Mesothelial cell of epicardium (in vitro differentiated cells): ENCODE measurements at regions not wholly inside any gene's neighbourhood (a gene's known extent, or its start where the extent isn't known, plus 50 kb on each side); places are given as distances from the start of the nearest gene placed in this dataset.
"Not testable (repeated sequence)": the region's sequence is repeated elsewhere in the genome, so short reads cannot be mapped to it uniquely, and the experiment has no call there.

Source experiments
- DNase-seq, 2 experiments: peaks; one replicate each; pipeline ENCODE4 v3.0.0; 2021; ENCODE audit warnings: low spot score in 2 of 2; ENCODE audit not compliant: unreplicated experiment in 2 of 2
- H3K27ac Mint-ChIP-seq: 2 replicates; pipeline ENCODE4 v1.8.0; 2021; ENCODE audit warnings: mixed read lengths
- H3K27me3 Mint-ChIP-seq: 2 replicates; pipeline ENCODE4 v1.8.0; 2021; ENCODE audit warnings: low read depth, mixed read lengths
- H3K36me3 Mint-ChIP-seq: 2 replicates; pipeline ENCODE4 v1.8.0; 2021; ENCODE audit warnings: mixed read lengths
- H3K4me1 Mint-ChIP-seq: 2 replicates; pipeline ENCODE4 v1.8.0; 2021; ENCODE audit warnings: mixed read lengths
- H3K4me3 Mint-ChIP-seq: 2 replicates; pipeline ENCODE4 v1.8.0; 2021; ENCODE audit warnings: mild to moderate bottlenecking, moderate library complexity, mixed read lengths
- H3K9me3 Mint-ChIP-seq: 2 replicates; pipeline ENCODE4 v1.8.0; 2021; ENCODE audit warnings: mixed read lengths
- TF ChIP-seq, protein P1 (sequence below): fragments of 200-600 bp; sonication (generic); IDR thresholded peaks from one replicate; pipeline ENCODE4 v1.5.0; 2021; ENCODE audit warnings: antibody characterized with exemption; ENCODE audit not compliant: unreplicated experiment

DNA sequence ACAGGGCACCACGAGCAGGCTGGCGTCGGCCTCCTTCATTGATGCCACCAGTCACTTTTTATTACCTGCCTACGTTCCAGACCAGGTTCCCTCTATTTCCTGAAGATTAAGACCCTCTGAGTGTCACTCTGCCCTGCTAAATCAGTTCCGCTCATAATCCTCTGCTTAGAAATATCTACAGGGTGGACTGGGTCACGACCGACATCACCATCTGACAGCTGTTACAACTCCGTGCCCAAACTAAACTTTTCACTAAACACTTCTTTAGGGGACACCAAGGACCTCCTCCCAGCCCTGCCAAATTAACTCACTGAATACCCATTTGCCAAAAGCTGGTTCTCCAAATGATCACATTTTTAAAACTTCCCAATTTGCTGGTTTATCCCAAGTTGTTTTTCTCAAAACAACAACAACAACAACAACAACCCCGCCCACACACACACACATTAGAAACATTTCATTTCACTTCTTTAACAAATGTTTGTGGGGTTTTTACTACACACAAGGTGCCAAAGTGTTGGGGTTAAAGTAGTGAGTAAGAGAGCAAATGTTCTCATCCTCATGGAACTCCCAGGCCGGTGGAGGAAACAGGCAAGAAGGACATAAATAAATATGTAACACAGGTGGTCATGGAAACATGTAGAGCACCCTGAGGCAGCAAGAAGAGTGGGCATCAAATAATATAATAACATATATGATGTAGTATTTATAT lies 72.0 kb upstream of the PEG3 start:
- TF ChIP-seq, protein P1, sequence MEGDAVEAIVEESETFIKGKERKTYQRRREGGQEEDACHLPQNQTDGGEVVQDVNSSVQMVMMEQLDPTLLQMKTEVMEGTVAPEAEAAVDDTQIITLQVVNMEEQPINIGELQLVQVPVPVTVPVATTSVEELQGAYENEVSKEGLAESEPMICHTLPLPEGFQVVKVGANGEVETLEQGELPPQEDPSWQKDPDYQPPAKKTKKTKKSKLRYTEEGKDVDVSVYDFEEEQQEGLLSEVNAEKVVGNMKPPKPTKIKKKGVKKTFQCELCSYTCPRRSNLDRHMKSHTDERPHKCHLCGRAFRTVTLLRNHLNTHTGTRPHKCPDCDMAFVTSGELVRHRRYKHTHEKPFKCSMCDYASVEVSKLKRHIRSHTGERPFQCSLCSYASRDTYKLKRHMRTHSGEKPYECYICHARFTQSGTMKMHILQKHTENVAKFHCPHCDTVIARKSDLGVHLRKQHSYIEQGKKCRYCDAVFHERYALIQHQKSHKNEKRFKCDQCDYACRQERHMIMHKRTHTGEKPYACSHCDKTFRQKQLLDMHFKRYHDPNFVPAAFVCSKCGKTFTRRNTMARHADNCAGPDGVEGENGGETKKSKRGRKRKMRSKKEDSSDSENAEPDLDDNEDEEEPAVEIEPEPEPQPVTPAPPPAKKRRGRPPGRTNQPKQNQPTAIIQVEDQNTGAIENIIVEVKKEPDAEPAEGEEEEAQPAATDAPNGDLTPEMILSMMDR: no peak
- DNase-seq: no peak
- Mint-ChIP-seq H3K4me3 (no peak overlapping the region), H3K27ac (no peak overlapping the region), H3K36me3 (peaks cover 3% of the 10 kb centered on the region), H3K27me3 (no peaks in the 10 kb centered on the region), H3K4me1 (no peaks in the 10 kb centered on the region), H3K9me3 (peaks cover 61% of the 10 kb centered on the region)

DNA sequence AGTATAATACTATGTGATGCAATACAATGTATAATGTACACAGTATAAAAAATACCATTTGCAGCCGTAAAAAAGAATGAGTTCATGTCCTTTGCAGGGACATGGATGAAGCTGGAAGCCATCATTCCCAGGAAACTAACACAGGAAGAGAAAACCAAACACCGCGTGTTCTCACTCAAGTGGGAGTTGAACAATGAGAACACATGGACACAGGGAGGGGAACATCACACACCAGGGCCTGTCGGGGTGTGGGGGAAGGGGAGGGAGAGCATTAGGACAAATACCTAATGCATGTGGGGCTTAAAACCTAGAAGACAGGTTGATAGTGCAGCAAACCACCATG lies 72.6 kb upstream of the PEG3 start:
- H3K4me1 Mint-ChIP-seq, H3K4me3 Mint-ChIP-seq, H3K27ac Mint-ChIP-seq, H3K36me3 Mint-ChIP-seq, DNase-seq, H3K27me3 Mint-ChIP-seq: not testable (repeated sequence)
- peaks cover 56% of the 10 kb centered on the region for H3K9me3 Mint-ChIP-seq

GRCh38 chr19:56916528-56916927 lies 76.0 kb upstream of the PEG3 start:
- DNase-seq: no peak
- Mint-ChIP-seq H3K27ac (no peak overlapping the region), H3K4me3 (no peak overlapping the region), H3K36me3 (peaks cover 3% of the 10 kb centered on the region), H3K4me1 (no peaks in the 10 kb centered on the region), H3K27me3 (no peaks in the 10 kb centered on the region), H3K9me3 (peaks cover 63% of the 10 kb centered on the region)
- TF ChIP-seq, protein P1: no peak

- no peak overlapping the region for H3K27ac Mint-ChIP-seq
- no peak for DNase-seq
- H3K9me3 Mint-ChIP-seq: peaks cover 55% of the 10 kb centered on the region
- H3K4me1 Mint-ChIP-seq: no peaks in the 10 kb centered on the region
- no peaks in the 10 kb centered on the region for H3K27me3 Mint-ChIP-seq
- no peak overlapping the region for H3K4me3 Mint-ChIP-seq
- TF ChIP-seq, protein P1: no peak
- peaks cover 3% of the 10 kb centered on the region for H3K36me3 Mint-ChIP-seq
Observed at GRCh38 chr19:56917529-56917928, 77.0 kb upstream of the PEG3 start.

DNA sequence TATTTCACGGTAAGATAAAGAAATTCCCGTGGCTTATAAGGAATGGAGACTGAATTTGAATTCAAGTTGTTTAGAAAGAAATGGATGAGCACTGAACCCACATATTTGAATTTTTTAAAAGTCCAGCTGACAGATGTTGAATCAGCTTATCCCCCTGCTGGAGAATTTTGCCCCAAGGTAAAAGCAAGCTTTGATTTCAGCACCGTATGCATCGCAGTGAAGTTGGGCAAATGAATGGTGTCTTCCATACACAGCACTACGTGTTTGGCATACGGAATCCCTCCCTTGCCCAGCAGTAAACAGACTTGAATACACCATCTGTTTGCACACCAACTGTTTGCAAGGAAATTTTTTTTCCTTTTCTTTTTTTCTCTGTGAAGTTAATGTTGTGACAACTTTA lies 77.5 kb upstream of the PEG3 start:
- DNase-seq: no peak
- TF ChIP-seq, protein P1: no peak
- Mint-ChIP-seq H3K9me3 (peaks cover 52% of the 10 kb centered on the region), H3K27me3 (no peaks in the 10 kb centered on the region), H3K4me1 (no peaks in the 10 kb centered on the region), H3K27ac (no peak overlapping the region), H3K36me3 (peaks cover 3% of the 10 kb centered on the region), H3K4me3 (no peak overlapping the region)

- Mint-ChIP-seq H3K4me3 (no peak overlapping the region), H3K36me3 (peaks cover 3% of the 10 kb centered on the region), H3K4me1 (no peaks in the 10 kb centered on the region), H3K27ac (no peak overlapping the region), H3K9me3 (peaks cover 58% of the 10 kb centered on the region), H3K27me3 (no peaks in the 10 kb centered on the region)
- no peak for DNase-seq
- TF ChIP-seq, protein P1: no peak
Observed at GRCh38 chr19:56918682-56919307, 78.3 kb upstream of the PEG3 start.
